ENCODE measurements at regions not wholly inside any gene's neighbourhood (a gene's known extent, or its start where the extent isn't known, plus 50 kb on each side); places are given as distances from the start of the nearest gene placed in this dataset.

DNA sequence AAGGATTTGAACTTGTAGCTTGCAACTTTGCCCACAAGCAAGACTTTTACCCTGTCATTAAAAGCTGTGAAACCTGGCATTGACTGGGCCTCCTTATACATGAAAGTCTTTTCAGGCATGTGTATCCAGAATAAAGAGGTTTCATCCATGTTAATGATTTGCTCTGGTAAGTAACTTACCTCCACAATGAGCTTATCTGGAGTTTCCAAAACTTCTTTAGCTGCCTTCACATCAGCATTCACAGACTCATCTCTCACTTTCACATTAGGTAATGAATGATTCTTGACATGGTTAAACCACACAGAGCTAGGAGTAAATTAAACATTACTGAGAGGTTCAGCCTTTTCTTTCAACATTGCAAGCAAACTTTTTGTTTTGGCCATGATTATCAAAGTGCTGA, 234.4 kb upstream of the CLEC14A start:
- TF ChIP-seq, protein P1, sequence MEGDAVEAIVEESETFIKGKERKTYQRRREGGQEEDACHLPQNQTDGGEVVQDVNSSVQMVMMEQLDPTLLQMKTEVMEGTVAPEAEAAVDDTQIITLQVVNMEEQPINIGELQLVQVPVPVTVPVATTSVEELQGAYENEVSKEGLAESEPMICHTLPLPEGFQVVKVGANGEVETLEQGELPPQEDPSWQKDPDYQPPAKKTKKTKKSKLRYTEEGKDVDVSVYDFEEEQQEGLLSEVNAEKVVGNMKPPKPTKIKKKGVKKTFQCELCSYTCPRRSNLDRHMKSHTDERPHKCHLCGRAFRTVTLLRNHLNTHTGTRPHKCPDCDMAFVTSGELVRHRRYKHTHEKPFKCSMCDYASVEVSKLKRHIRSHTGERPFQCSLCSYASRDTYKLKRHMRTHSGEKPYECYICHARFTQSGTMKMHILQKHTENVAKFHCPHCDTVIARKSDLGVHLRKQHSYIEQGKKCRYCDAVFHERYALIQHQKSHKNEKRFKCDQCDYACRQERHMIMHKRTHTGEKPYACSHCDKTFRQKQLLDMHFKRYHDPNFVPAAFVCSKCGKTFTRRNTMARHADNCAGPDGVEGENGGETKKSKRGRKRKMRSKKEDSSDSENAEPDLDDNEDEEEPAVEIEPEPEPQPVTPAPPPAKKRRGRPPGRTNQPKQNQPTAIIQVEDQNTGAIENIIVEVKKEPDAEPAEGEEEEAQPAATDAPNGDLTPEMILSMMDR (IDR thresholded peaks at IDR 0.05; ENCODE audit: insufficient read depth, low read depth, low read length), result no peak
- no peak for TF ChIP-seq EZH2 (IDR thresholded peaks at IDR 0.05; ENCODE audit: insufficient read depth, low read length)
